NCI-H2196 treated with DMSO at 0.1 percent for 48 hours (cell line): ENCODE measurements at regions not wholly inside any gene's neighbourhood (a gene's known extent, or its start where the extent isn't known, plus 50 kb on each side); places are given as distances from the start of the nearest gene placed in this dataset.
"Not testable (repeated sequence)": the region's sequence is repeated elsewhere in the genome, so short reads cannot be mapped to it uniquely, and the experiment has no call there.

Source experiments
- DNase-seq: peaks from one replicate; lab custom pipeline; 2025; ENCODE audit not compliant: unreplicated experiment; lab: John Stamatoyannopoulos, UW

DNA sequence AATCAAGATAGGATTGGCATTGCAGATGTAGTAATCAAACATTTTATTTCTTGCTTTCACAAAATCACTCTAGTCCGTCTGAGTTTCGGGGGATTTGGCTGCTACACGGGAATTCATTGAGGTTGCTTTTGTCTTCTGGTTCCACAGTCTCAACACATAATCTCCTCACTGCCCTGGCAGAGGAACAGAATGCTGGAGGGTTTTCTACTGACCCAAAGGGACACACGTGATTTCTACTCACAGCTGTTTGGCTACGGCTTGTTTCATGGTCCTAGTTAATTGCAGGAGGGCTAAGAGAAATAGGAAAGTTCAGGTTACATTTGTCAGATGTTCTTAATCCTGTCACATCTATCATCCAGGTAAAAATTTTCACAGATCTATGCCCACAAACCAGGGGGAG is 1811.6 kb downstream of the ARAP2 start:
- DNase-seq, result no peak

DNA sequence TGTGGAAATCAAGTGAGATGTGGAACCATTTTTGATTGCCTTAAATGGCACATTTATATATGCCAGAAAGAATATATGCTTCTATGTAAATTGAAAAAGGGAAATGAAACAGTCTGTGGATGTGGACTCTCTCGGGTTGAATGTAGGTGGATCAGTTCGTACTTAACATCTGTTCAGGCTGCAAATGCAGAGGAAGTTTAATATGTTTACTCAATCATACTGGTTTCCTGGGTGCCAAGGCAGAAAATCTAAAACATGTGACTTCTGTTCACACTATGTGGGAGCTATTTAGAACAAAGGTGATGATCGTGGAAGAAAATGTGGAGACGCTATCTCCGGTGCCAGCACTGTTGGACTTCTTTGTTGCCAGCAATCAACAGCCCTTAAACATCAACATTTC is 1809.9 kb downstream of the ARAP2 start:
- not testable (repeated sequence) for DNase-seq

GRCh38 chr4:34464196-34464595 is 1780.1 kb downstream of the ARAP2 start:
- DNase-seq, result no peak

DNA sequence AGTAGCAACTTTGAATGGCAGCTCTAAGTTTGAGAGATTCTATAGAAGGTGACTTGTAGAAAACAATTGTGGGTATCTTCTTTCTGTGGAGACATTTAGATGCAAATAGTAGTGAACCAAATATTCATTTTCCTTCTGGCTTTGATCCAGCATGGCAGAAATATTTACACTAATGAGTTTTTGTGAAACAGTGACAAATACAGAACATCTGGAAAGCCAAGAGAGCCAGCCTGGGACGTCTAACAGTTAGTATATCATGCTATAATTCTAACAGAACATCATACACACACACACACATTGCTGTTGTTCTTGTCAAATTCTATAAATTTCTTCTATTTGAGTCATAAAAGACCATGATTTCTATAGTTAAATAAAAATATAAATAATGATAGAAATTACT is 1777.9 kb downstream of the ARAP2 start:
- DNase-seq, result no peak

- DNase-seq, result no peak
Measured at GRCh38 chr4:34469516-34469915, 1774.8 kb downstream of the ARAP2 start.

DNA sequence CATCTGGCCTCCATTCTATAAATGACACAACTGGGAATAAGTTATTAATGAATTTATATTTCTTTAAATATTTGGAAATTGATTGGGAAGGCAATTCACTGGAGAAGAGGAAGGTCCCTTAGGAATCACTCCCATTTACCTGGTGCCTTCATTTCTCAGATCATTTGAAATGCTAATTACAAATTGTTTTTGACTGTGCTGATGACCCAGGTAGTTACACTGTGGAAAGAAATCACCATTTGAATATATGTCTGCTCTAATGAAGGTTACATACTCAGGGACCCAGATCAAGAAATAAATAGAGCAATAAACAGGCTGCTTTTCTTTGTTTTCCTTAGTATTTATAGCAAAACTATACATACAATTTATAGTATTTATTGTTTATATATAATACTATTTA is 1759.1 kb downstream of the ARAP2 start:
- DNase-seq, result no peak

DNA sequence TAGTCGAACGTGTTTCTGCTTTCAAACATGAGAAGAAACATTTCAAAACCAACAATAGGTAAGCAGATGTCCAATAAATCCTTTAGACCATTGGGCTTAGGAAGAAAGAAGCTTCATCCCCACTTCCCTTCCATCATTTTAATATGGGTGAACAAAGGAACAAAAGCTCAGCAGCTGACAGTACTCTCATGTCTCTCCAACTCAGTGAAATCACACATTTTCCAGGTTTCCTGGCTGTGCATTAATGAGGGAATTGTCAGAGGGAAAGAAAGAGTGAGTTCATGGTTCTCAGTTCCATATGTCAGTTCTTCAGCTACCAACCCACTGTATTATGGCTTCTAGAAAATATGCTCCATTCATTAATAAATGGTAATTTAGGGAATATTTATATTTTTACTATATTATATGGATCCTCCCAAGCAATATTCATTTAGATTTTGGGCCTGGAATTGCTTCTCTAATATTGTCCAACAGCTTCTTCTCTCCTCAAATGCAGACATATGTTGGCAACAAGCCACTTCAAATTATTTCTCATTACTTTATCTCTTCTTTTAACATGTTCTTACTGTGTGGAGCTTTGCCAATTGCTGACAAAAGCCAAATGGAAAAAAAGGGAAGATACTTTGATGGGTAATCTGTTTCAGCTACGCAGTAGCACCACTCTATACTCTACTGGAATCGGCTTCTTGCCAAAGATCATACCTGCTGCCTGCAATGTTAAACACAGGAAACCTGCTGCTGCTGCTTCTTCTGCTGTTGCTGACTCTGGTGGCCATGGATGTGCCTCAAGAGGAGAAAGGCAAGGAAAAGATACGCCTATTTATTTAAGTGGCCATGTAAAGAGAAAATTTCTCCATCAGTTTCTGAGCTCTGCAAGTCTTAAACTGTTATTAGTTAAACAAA is 1757.6 kb downstream of the ARAP2 start:
- DNase-seq, result no peak

DNA sequence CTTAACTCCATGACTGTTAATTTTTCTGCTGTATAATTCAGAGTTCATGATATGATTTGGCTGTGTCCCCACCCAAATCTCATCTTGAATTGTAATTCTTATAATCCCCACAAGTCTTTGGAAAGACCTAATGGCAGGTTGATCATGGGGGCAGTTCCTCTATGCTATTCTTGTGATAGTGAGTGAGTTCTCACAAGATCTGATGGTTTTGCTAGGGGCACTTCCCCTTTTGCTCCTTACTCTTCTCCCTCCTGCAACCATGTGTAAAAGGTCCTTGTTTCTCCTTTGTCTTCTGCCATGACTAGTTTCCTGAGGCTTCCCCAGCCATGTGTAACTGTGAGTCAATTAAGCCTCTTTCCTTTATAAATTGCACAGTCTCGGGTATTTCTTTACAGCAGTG is 1751.9 kb downstream of the ARAP2 start:
- DNase-seq, result no peak

DNA sequence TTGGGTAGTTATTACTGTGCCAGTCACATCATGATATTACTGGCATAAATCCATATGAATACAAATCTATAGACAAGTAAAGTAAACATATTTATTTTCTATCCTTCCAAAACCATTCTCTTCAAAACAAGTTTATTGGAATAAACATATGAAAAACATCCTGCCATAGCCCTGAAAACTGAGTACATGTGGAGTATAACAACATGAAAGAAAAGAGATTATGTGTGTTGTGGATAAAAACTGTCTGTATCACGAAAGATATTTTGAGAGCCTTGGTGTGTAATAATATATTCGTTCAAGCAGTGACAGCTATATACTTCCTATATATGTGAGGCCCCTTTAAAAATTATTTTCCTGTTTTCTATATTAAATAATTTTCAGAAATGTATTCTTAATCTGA is 1742.2 kb downstream of the ARAP2 start:
- DNase-seq, result no peak

DNA sequence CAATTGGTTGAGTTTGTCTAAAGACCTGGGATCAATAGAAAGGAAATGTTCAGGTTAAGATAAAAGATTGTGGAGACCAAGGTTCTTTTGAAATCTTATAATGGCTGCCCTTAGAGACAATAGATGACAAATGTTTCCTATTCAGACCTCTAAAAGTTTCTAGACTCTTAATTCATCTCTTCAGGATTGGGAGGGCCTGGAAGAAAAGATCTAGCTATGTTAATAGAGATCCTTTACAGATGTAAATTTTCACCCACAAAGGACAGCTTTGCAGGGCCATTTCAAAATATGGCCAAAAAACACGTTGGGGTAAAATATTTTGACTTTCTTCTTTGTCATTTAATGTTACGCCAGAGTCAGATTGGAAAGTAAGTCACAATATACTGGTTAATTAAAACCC is 1739.6 kb downstream of the ARAP2 start:
- not testable (repeated sequence) for DNase-seq

DNA sequence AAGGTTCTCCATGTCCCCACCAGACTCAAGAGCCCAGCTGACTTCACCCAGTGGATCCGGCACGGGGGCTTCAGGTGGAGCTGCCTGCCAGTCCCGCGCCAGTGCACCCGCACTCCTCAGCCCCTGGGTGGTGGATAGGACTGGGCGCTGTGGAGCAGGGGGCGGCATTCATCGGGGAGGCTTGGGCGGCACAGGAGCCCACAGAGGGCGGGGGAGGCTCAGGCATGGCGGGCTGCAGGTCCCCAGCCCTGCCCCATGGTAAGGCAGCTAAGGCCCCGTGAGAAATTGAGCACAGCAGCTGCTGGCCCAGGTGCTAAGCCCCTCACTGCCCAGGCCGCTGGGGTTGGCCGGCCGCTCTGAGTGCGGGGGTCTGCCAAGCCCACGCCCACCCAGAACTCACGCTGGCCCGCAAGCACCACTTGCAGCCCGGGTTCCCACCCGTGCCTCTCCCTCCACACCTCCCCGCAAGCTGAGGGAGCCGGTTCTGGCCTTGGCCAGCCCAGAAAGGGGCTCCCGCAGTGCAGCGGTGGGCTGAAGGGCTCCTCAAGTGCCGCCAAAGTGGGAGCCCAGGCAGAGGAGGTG is 1737.7 kb downstream of the ARAP2 start:
- not testable (repeated sequence) for DNase-seq

DNA sequence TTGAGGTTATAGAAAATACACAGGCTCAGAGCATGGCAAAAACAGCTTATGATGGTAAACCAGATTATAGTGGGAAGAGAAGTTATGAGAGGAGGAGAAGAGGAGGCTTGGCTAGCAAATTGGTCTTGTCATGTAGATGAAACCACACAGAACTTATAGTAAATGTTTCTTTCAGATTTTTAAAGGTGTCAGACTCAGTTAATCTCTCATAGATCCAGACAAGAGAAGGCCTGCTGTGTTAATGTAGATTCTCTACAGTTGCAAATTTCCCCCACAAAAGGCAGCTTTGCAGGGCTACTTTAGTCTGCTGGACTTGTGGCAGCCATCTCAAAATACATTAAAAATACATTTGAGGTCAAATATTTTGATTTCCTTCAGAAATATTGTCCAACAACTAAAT is 1731.7 kb downstream of the ARAP2 start:
- DNase-seq, result no peak

DNA sequence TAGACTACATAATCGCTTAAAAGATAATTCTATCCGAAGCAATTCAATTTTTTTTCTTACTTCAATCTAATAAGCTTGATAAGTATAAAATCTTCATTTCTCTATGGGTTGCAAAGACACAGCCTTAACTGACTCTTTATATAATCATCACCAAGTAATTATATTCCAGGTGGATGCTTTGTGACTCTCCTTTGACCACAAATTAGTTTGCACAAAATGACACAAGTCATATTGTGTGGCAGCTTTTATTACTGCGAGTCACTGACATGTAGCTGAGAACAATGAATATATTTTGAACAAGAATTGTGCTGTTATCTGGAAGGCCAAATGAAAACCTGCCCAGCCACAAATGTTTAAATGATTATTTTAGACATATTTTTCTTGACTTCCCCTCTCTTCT is 1727.8 kb downstream of the ARAP2 start:
- no peak for DNase-seq

- DNase-seq, result no peak
Measured at GRCh38 chr4:34534916-34535315, 1709.4 kb downstream of the ARAP2 start.

DNA sequence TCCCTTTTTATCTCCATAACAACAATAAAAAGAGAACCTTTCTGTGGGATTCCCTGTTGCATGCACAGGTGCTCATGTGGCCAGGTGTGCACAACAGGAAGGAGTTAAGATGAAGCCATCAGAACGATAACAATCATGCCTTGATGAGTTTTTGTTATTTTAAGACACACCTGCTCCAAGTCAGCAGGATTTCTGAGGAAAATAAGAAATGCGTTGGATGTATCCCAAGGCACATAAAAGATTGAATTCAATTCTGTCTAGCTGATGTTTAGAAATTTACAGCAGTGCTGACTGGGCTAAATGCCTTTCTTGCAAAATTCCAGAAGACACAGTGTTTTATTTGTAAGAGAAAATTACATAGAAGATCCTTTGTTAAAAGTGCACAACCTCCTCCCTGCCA is 1678.2 kb downstream of the ARAP2 start:
- no peak for DNase-seq

- no peak for DNase-seq
Measured at GRCh38 chr4:34572026-34572425, 1672.3 kb downstream of the ARAP2 start.

- no peak for DNase-seq
Measured at GRCh38 chr4:34615315-34615714, 1629.0 kb downstream of the ARAP2 start.

DNA sequence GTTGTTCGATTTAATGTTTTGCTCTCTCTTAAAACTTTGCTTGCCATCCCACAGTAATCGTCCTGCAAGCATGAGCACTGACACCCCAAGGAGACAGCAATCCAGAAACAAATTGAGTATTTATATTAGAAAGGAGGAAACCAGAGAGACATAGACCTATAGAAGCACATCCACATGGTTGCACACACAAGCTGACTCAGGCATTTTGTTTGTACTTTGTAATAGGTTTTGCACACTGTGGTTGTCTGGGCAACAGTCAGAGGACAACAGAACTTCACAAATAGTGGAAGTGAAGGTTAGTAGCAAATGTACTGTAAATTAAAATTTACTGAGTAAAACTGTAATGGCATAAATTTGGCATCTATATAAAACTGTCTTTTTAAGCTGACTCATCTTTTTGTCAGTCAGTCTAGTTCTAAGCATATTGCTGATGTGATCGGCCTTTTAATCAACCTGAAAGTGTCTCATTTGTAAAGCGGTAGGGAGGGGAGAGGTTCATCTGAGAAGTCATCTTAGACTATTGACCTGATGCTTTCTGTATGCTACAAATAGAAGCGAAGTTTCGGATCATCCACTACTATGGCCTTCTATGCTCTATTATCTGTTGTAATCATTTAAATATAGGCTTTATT is 1624.7 kb downstream of the ARAP2 start:
- DNase-seq, result no peak

GRCh38 chr4:34628471-34628870 is 1615.8 kb downstream of the ARAP2 start:
- no peak for DNase-seq

- DNase-seq, result no peak
Measured at GRCh38 chr4:34629451-34629850, 1614.9 kb downstream of the ARAP2 start.

DNA sequence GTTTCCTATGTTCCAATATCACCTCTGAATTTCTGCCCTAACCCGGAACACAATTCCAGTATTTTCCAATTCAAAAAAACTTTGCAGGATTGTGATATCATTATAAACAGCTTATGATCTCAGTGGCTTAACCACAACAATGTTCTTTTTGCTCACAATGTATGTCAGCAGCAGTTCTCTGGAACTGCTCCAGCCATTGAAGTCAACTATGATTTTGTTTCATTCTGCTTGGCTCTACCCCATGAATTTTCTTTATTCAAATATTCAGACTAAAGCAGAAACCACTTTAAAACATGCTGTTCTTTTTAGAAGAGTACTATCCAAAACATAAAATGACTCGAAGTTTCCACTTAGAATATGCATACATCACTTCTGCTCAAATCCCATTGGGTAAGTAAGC is 1611.1 kb downstream of the ARAP2 start:
- DNase-seq, result no peak

DNA sequence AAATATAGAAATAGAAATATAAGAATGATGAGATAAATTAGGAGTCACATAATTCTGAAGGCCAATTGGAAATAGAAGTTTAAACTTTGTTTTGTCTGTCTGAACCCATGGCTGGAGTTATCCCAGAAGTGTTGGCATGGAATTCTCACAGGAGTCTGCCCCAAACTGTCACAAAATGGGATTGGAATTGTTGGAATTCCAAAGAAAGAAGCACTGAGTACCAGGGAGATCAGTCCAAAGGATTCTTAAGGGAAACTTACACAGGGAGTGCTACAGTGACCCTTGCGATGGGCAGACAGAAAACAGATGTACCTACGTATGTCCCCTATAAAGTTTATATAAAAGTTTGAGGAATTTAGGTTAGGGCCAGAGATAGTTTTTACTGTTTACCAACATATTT is 1607.7 kb downstream of the ARAP2 start:
- no peak for DNase-seq
